GM12892 (cell line): ENCODE measurements at regions not wholly inside any gene's neighbourhood (a gene's known extent, or its start where the extent isn't known, plus 50 kb on each side); places are given as distances from the start of the nearest gene placed in this dataset.

Experiments used
- POLR2A ChIP-seq: IDR thresholded peaks from 2 replicates; pipeline ENCODE4 v1.6.1; 2011; ENCODE audit warnings: low read depth, low read length, control low read depth
- POLR2AphosphoS5 ChIP-seq: IDR thresholded peaks from 2 replicates; pipeline ENCODE4 v1.6.1; 2011; ENCODE audit warnings: low read depth, low read length, control low read depth
- TAF1 ChIP-seq: IDR thresholded peaks from 2 replicates; pipeline ENCODE4 v1.6.1; 2011; ENCODE audit warnings: low read depth, mild to moderate bottlenecking, control low read depth, low read length, borderline replicate concordance

GRCh38 chr15:95125803-95126202, 894.4 kb downstream of the MCTP2 start:
- no peak for TF ChIP-seq POLR2A
- no peak for TF ChIP-seq TAF1
- TF ChIP-seq POLR2AphosphoS5 = no peak
